HepG2 (cell line): ENCODE measurements at regions not wholly inside any gene's neighbourhood (a gene's known extent, or its start where the extent isn't known, plus 50 kb on each side); places are given as distances from the start of the nearest gene placed in this dataset.

Experiments used
- ATF1 ChIP-seq: IDR thresholded peaks from 2 replicates; pipeline ENCODE4 v1.6.1; 2016; ENCODE audit warnings: mild to moderate bottlenecking, control low read depth
- KAT2B ChIP-seq: fragments of 150-350 bp; IDR thresholded peaks from 2 replicates; pipeline ENCODE4 v1.6.1; 2014; ENCODE audit warnings: low read depth, low read length, borderline replicate concordance
- KDM6A ChIP-seq: IDR thresholded peaks from 2 replicates; pipeline ENCODE4 v1.6.1; 2016; ENCODE audit warnings: low read depth
- KLF16 ChIP-seq, 2 experiments: sonication (generic) in 1 of 2; formaldehyde crosslinking in 1 of 2; IDR thresholded peaks; 2 replicates each; pipeline versions ENCODE4 v1.6.1 to v1.8.0; 2016 to 2023; ENCODE audit warnings: missing genetic modification reagents in 2 of 2, missing compliant biosample characterization in 1 of 2
- MEF2D ChIP-seq: sonication (generic); formaldehyde crosslinking; IDR thresholded peaks from 2 replicates; pipeline ENCODE4 v1.5.1; 2020; ENCODE audit warnings: mild to moderate bottlenecking, missing genetic modification reagents
- NFIC ChIP-seq: IDR thresholded peaks from 2 replicates; pipeline ENCODE4 v1.6.1; 2012; ENCODE audit warnings: mild to moderate bottlenecking, low read length, inconsistent platforms
- NKX3-1 ChIP-seq: sonication (generic); formaldehyde crosslinking; IDR thresholded peaks from 2 replicates; pipeline ENCODE4 v1.5.0; 2020; ENCODE audit warnings: missing genetic modification reagents
- RFX3 ChIP-seq: IDR thresholded peaks from 2 replicates; pipeline ENCODE4 v1.6.1; 2016; ENCODE audit warnings: missing biosample characterization, missing genetic modification reagents
- RXRB ChIP-seq: IDR thresholded peaks from 2 replicates; pipeline ENCODE4 v1.6.1; 2016; ENCODE audit warnings: borderline replicate concordance, missing genetic modification reagents, missing compliant biosample characterization
- SIX1 ChIP-seq: sonication (generic); formaldehyde crosslinking; IDR thresholded peaks from 2 replicates; pipeline ENCODE4 v1.4.0; 2020; ENCODE audit warnings: missing genetic modification reagents, borderline replicate concordance
- SMYD3 ChIP-seq: sonication (generic); formaldehyde crosslinking; IDR thresholded peaks from 2 replicates; pipeline ENCODE4 v1.8.1; 2023; ENCODE audit warnings: mild to moderate bottlenecking, missing genetic modification reagents
- TCF12 ChIP-seq, 2 experiments: fragments of 450-650 bp in 1 of 2; sonication (generic) in 1 of 2; formaldehyde crosslinking in 1 of 2; IDR thresholded peaks; 2 replicates each; pipeline versions ENCODE4 v1.6.1 to v1.8.0; 2017 to 2022; ENCODE audit warnings: antibody characterized with exemption in 1 of 2, mild to moderate bottlenecking in 1 of 2, missing genetic modification reagents in 1 of 2, moderate library complexity in 1 of 2
- ZBTB3 ChIP-seq: sonication (generic); formaldehyde crosslinking; IDR thresholded peaks from 2 replicates; pipeline ENCODE4 v1.4.0; 2020; ENCODE audit warnings: low read depth, mild to moderate bottlenecking, moderate library complexity, missing genetic modification reagents, borderline replicate concordance
- ZFP62 ChIP-seq: sonication (generic); formaldehyde crosslinking; IDR thresholded peaks from 2 replicates; pipeline ENCODE4 v1.4.0; 2020; ENCODE audit warnings: missing genetic modification reagents
- ZNF644 ChIP-seq: IDR thresholded peaks from 2 replicates; pipeline ENCODE4 v1.6.1; 2016; ENCODE audit warnings: low read depth
- TF ChIP-seq, protein P1 (sequence below), 2 experiments: IDR thresholded peaks; 2 replicates each; pipeline ENCODE4 v1.6.1; 2011 to 2012; ENCODE audit warnings: low read length in 2 of 2, borderline replicate concordance in 1 of 2, low read depth in 1 of 2, mild to moderate bottlenecking in 1 of 2, moderate library complexity in 1 of 2
- TF ChIP-seq, protein P2 (sequence below): sonication (generic); formaldehyde crosslinking; IDR thresholded peaks from 2 replicates; pipeline ENCODE4 v1.5.0; 2020; ENCODE audit warnings: mild to moderate bottlenecking, missing genetic modification reagents
- TF ChIP-seq, protein P3 (sequence below): sonication (generic); formaldehyde crosslinking; IDR thresholded peaks from 2 replicates; pipeline ENCODE4 v1.8.0; 2022; ENCODE audit warnings: missing genetic modification reagents, low read depth, mild to moderate bottlenecking, borderline replicate concordance
- TF ChIP-seq, protein P4 (sequence below): IDR thresholded peaks from 2 replicates; pipeline ENCODE4 v1.6.1; 2016; ENCODE audit warnings: low read depth
- TF ChIP-seq, protein P5 (sequence below): sonication (generic); formaldehyde crosslinking; IDR thresholded peaks from 2 replicates; pipeline ENCODE4 v1.8.0; 2022; ENCODE audit warnings: mild to moderate bottlenecking, missing genetic modification reagents, moderate library complexity

DNA sequence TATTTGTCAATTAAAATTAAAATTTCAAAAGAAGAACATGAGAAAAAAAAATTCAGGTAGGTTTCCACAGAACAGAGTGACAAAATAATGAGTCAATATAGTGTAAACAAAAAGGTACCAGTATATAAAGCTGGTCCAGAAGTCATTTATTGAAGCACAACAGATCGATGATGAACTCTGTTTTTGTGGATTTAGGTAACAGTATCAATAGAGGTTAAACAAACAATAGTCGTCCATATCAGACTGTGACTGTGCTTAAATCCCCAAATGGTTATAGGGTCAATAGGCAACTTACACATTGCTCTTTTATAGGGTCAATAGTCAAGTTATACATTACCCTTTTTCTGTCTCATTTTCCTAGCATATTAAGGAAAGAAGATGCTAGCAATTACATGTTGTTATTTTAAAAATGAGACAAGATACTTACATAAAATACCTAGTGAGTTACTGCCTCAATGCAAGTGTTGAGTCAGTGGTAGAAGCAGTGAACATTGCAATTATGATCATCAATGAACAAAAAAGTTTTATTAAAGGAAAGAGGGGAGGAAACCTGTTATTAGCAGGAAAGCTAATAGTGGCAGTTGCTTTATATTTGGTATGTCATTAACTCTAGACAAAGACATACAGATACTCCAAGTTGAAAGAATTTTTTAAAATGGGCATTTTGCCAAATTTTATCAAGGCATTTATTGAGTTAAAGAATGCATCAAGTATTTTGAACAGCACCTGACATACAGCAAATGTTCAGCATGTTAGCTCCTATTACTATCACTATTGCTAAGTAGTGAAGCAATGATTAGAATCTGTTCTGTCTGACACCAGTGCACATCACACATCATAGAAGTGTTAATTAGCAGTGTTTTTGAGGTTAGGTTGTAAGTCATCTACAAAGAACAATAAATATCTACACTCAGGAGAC is 102.9 kb downstream of the CCER1 start (continued):
- TF ChIP-seq, protein P1, sequence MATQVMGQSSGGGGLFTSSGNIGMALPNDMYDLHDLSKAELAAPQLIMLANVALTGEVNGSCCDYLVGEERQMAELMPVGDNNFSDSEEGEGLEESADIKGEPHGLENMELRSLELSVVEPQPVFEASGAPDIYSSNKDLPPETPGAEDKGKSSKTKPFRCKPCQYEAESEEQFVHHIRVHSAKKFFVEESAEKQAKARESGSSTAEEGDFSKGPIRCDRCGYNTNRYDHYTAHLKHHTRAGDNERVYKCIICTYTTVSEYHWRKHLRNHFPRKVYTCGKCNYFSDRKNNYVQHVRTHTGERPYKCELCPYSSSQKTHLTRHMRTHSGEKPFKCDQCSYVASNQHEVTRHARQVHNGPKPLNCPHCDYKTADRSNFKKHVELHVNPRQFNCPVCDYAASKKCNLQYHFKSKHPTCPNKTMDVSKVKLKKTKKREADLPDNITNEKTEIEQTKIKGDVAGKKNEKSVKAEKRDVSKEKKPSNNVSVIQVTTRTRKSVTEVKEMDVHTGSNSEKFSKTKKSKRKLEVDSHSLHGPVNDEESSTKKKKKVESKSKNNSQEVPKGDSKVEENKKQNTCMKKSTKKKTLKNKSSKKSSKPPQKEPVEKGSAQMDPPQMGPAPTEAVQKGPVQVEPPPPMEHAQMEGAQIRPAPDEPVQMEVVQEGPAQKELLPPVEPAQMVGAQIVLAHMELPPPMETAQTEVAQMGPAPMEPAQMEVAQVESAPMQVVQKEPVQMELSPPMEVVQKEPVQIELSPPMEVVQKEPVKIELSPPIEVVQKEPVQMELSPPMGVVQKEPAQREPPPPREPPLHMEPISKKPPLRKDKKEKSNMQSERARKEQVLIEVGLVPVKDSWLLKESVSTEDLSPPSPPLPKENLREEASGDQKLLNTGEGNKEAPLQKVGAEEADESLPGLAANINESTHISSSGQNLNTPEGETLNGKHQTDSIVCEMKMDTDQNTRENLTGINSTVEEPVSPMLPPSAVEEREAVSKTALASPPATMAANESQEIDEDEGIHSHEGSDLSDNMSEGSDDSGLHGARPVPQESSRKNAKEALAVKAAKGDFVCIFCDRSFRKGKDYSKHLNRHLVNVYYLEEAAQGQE (IDR thresholded peaks at IDR 0.05; ENCODE audit: borderline replicate concordance in 1 of 2, low read depth in 1 of 2, low read length in 2 of 2) = 0 out of 4 replicates have a peak, but pooled peaks of 1 of the 2 experiments have one; percentile 26
- peak; percentile 80 for TF ChIP-seq MEF2D (CRISPR knock-in tag)
- peak; percentile 95 for TF ChIP-seq KAT2B
- TF ChIP-seq RXRB (CRISPR knock-in tag) = peak; percentile 95
- 0 out of 2 replicates have a peak, but pooled peaks have one; percentile 15 for TF ChIP-seq SMYD3 (CRISPR knock-in tag)
- TF ChIP-seq, protein P2, sequence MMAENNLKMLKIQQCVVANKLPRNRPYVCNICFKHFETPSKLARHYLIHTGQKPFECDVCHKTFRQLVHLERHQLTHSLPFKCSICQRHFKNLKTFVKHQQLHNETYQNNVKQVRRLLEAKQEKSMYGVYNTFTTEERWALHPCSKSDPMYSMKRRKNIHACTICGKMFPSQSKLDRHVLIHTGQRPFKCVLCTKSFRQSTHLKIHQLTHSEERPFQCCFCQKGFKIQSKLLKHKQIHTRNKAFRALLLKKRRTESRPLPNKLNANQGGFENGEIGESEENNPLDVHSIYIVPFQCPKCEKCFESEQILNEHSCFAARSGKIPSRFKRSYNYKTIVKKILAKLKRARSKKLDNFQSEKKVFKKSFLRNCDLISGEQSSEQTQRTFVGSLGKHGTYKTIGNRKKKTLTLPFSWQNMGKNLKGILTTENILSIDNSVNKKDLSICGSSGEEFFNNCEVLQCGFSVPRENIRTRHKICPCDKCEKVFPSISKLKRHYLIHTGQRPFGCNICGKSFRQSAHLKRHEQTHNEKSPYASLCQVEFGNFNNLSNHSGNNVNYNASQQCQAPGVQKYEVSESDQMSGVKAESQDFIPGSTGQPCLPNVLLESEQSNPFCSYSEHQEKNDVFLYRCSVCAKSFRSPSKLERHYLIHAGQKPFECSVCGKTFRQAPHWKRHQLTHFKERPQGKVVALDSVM = no peak
- 0 out of 2 replicates have a peak, but pooled peaks have one; percentile 38 for TF ChIP-seq NKX3-1
- TF ChIP-seq NFIC = peak; percentile 98
- TF ChIP-seq, protein P3, sequence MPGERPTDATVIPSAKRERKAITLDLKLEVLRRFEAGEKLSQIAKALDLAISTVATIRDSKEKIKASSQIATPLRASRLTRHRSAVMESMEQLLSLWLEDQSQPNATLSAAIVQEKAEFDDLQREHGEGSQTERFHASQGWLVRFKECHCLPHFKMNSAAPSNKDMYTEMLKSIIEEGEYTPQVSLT = no peak
- no peak for TF ChIP-seq ZNF644
- no peak for TF ChIP-seq TCF12 (IDR thresholded peaks at IDR 0.05)
- peak; percentile 92; the same call in 1 of the 2 replicates for TF ChIP-seq TCF12 (CRISPR knock-in tag; IDR thresholded peaks at IDR 0.05)
- peak; percentile 78 for TF ChIP-seq ATF1 (CRISPR knock-in tag)
- TF ChIP-seq, protein P4, sequence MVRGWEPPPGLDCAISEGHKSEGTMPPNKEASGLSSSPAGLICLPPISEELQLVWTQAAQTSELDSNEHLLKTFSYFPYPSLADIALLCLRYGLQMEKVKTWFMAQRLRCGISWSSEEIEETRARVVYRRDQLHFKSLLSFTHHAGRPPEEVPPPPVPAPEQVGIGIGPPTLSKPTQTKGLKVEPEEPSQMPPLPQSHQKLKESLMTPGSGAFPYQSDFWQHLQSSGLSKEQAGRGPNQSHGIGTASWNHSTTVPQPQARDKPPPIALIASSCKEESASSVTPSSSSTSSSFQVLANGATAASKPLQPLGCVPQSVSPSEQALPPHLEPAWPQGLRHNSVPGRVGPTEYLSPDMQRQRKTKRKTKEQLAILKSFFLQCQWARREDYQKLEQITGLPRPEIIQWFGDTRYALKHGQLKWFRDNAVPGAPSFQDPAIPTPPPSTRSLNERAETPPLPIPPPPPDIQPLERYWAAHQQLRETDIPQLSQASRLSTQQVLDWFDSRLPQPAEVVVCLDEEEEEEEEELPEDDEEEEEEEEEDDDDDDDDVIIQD (CRISPR knock-in tag) = peak; percentile 78; the same call in 1 of the 2 replicates
- TF ChIP-seq, protein P5, sequence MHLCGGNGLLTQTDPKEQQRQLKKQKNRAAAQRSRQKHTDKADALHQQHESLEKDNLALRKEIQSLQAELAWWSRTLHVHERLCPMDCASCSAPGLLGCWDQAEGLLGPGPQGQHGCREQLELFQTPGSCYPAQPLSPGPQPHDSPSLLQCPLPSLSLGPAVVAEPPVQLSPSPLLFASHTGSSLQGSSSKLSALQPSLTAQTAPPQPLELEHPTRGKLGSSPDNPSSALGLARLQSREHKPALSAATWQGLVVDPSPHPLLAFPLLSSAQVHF (CRISPR knock-in tag) = no peak
- TF ChIP-seq ZBTB3 = 0 out of 2 replicates have a peak, but pooled peaks have one; percentile 29
- peak; percentile 92 for TF ChIP-seq SIX1
- TF ChIP-seq ZFP62 (CRISPR knock-in tag) = no peak
- TF ChIP-seq KDM6A (CRISPR knock-in tag) = peak; percentile 89
- peak in 1 of 2 experiments; percentile 69; a peak in 1 of 4 replicates for TF ChIP-seq KLF16 (CRISPR knock-in tag; IDR thresholded peaks at IDR 0.05)
- TF ChIP-seq RFX3 (CRISPR knock-in tag) = no peak
